Stomach (tissue), 4 donors: ENCODE measurements at regions not wholly inside any gene's neighbourhood (a gene's known extent, or its start where the extent isn't known, plus 50 kb on each side); places are given as distances from the start of the nearest gene placed in this dataset.

Experiments used
- POLR2A ChIP-seq, 4 donors: fragments of 450-650 bp; IDR thresholded peaks; one replicate each; pipeline ENCODE4 v1.6.1; 2016; ENCODE audit warnings: antibody characterized with exemption in 4 of 4, control low read depth in 2 of 4, mild to moderate bottlenecking in 1 of 4, moderate library complexity in 1 of 4
- POLR2AphosphoS5 ChIP-seq, 3 donors: sonication (generic); formaldehyde crosslinking; IDR thresholded peaks; one replicate each; pipeline ENCODE4 v1.6.1; 2016; ENCODE audit warnings: antibody characterized with exemption in 3 of 3
- TF ChIP-seq, protein P1 (sequence below), 7 experiments: fragments of 450-650 bp in 4 of 7; fragments of 200-600 bp in 3 of 7; sonication (generic) in 3 of 7; IDR thresholded peaks; one replicate each; pipeline ENCODE4 v1.5.1; 2016 to 2019; ENCODE audit warnings: antibody characterized with exemption in 7 of 7, control low read depth in 2 of 7, mild to moderate bottlenecking in 1 of 7

DNA sequence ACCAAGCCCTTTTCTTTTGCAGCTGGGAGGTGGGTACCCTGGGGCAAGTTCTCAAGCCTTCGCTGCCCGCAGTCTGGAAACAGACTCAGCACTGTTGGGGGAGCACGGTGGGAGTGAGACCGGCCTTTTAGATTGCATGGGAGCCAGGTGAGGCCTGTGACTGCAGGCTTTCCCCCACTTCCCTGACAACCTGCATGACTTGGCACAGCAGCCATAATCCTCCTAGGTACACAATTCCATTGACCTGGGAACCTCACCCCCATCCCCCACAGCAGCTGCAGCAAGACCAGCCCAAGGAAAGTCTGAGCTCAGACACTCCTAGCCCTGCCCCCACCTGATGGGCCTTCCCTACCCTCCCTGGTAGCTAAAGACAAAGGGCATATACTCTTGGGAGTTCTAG lies 52.2 kb upstream of the CCDC80 start:
- TF ChIP-seq, protein P1, sequence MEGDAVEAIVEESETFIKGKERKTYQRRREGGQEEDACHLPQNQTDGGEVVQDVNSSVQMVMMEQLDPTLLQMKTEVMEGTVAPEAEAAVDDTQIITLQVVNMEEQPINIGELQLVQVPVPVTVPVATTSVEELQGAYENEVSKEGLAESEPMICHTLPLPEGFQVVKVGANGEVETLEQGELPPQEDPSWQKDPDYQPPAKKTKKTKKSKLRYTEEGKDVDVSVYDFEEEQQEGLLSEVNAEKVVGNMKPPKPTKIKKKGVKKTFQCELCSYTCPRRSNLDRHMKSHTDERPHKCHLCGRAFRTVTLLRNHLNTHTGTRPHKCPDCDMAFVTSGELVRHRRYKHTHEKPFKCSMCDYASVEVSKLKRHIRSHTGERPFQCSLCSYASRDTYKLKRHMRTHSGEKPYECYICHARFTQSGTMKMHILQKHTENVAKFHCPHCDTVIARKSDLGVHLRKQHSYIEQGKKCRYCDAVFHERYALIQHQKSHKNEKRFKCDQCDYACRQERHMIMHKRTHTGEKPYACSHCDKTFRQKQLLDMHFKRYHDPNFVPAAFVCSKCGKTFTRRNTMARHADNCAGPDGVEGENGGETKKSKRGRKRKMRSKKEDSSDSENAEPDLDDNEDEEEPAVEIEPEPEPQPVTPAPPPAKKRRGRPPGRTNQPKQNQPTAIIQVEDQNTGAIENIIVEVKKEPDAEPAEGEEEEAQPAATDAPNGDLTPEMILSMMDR (IDR thresholded peaks at IDR 0.05), result no peak
- TF ChIP-seq POLR2A (IDR thresholded peaks at IDR 0.05), result no peak
- TF ChIP-seq POLR2AphosphoS5 (IDR thresholded peaks at IDR 0.05), result no peak
